Ishikawa (cell line): ENCODE measurements at regions not wholly inside any gene's neighbourhood (a gene's known extent, or its start where the extent isn't known, plus 50 kb on each side); places are given as distances from the start of the nearest gene placed in this dataset.

ENCODE experiments used
- CEBPB ChIP-seq: IDR thresholded peaks from 2 replicates; pipeline ENCODE4 v1.6.1; 2012
- CREB1 ChIP-seq: IDR thresholded peaks from 2 replicates; pipeline ENCODE4 v1.6.1; 2012; ENCODE audit warnings: low read depth
- EGR1 ChIP-seq: IDR thresholded peaks from 2 replicates; pipeline ENCODE4 v1.6.1; 2012
- EP300 ChIP-seq: IDR thresholded peaks from 2 replicates; pipeline ENCODE4 v1.6.1; 2012; ENCODE audit warnings: borderline replicate concordance
- FOXM1 ChIP-seq: IDR thresholded peaks from 2 replicates; pipeline ENCODE4 v1.6.1; 2012; ENCODE audit warnings: low read depth, borderline replicate concordance
- NFIC ChIP-seq: IDR thresholded peaks from 2 replicates; pipeline ENCODE4 v1.6.1; 2012
- RAD21 ChIP-seq: IDR thresholded peaks from 2 replicates; pipeline ENCODE4 v1.6.1; 2012; ENCODE audit warnings: low read depth
- REST ChIP-seq: IDR thresholded peaks from 2 replicates; pipeline ENCODE4 v1.6.1; 2012; ENCODE audit warnings: low read depth, mild to moderate bottlenecking
- TAF1 ChIP-seq: IDR thresholded peaks from 2 replicates; pipeline ENCODE4 v1.6.1; 2012; ENCODE audit warnings: low read depth, mild to moderate bottlenecking
- TCF12 ChIP-seq: IDR thresholded peaks from 2 replicates; pipeline ENCODE4 v1.6.1; 2012; ENCODE audit warnings: low read depth
- TEAD4 ChIP-seq: IDR thresholded peaks from 2 replicates; pipeline ENCODE4 v1.6.1; 2012
- YY1 ChIP-seq: IDR thresholded peaks from 2 replicates; pipeline ENCODE4 v1.6.1; 2012; ENCODE audit warnings: low read depth
- ZBTB7A ChIP-seq: IDR thresholded peaks from 2 replicates; pipeline ENCODE4 v1.6.1; 2012; ENCODE audit warnings: low read depth
- TF ChIP-seq, protein P1 (sequence below): IDR thresholded peaks from 2 replicates; pipeline ENCODE4 v1.6.1; 2012
- TF ChIP-seq, protein P2 (sequence below): IDR thresholded peaks from 2 replicates; pipeline ENCODE4 v1.6.1; 2012

- no peak for TF ChIP-seq NFIC
- TF ChIP-seq, protein P1, sequence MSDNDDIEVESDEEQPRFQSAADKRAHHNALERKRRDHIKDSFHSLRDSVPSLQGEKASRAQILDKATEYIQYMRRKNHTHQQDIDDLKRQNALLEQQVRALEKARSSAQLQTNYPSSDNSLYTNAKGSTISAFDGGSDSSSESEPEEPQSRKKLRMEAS = no peak
- TF ChIP-seq, protein P2, sequence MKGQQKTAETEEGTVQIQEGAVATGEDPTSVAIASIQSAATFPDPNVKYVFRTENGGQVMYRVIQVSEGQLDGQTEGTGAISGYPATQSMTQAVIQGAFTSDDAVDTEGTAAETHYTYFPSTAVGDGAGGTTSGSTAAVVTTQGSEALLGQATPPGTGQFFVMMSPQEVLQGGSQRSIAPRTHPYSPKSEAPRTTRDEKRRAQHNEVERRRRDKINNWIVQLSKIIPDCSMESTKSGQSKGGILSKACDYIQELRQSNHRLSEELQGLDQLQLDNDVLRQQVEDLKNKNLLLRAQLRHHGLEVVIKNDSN = no peak
- no peak for TF ChIP-seq TEAD4
- TF ChIP-seq YY1 = no peak
- TF ChIP-seq TCF12 = no peak
- no peak for TF ChIP-seq RAD21
- no peak for TF ChIP-seq REST
- no peak for TF ChIP-seq EGR1
- no peak for TF ChIP-seq CREB1
- TF ChIP-seq ZBTB7A = no peak
- no peak for TF ChIP-seq TAF1
- TF ChIP-seq CEBPB = no peak
- TF ChIP-seq EP300 = no peak
- no peak for TF ChIP-seq FOXM1
Measured at GRCh38 chr16:80208743-80209142, 332.1 kb upstream of the DYNLRB2 start.

- no peak for TF ChIP-seq REST
- TF ChIP-seq TEAD4 = no peak
- no peak for TF ChIP-seq CEBPB
- no peak for TF ChIP-seq TCF12
- TF ChIP-seq EP300 = no peak
- TF ChIP-seq, protein P2 = no peak
- TF ChIP-seq TAF1 = no peak
- TF ChIP-seq, protein P1 = no peak
- no peak for TF ChIP-seq EGR1
- no peak for TF ChIP-seq ZBTB7A
- no peak for TF ChIP-seq NFIC
- no peak for TF ChIP-seq CREB1
- no peak for TF ChIP-seq FOXM1
- no peak for TF ChIP-seq YY1
- TF ChIP-seq RAD21 = no peak
Measured at GRCh38 chr16:80208015-80208414, 332.8 kb upstream of the DYNLRB2 start.

- no peak for TF ChIP-seq EP300
Measured at GRCh38 chr16:80203821-80204220, 337.0 kb upstream of the DYNLRB2 start.

DNA sequence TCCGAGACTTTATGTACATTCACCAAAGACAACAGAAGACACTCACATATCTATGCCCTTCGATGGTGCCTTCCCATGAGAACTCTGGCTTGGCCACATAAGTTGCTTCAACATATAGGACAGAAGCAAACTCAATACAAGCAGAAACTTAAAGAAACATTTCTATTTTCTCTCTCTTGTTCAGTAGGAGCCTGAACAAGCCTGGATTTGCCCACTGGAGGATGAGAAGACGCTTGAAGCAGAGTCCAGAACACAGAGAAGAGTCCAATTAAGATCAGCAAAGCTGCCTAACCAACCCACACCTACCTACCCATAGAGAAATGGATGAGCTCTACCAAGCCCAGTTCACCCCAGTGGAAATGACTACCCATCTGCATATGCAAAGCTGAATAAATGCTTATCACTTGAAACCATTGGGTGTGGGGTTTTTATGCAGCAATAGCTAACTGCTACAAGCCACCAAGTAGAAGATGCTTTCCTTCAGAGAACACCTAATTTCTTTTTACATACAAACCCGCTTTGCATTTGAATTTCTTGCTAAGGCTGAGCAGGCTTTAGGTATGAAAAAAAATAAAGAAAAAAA is 337.9 kb upstream of the DYNLRB2 start:
- no peak for TF ChIP-seq FOXM1
- TF ChIP-seq, protein P2 = no peak
- TF ChIP-seq TAF1 = no peak
- TF ChIP-seq, protein P1 = no peak

GRCh38 chr16:80200079-80200478 is 340.7 kb upstream of the DYNLRB2 start:
- TF ChIP-seq REST = no peak
- no peak for TF ChIP-seq CEBPB
- TF ChIP-seq NFIC = no peak
- TF ChIP-seq TAF1 = no peak
- TF ChIP-seq, protein P1 = no peak
- no peak for TF ChIP-seq EGR1
- no peak for TF ChIP-seq CREB1
- TF ChIP-seq, protein P2 = no peak
- TF ChIP-seq FOXM1 = no peak
- no peak for TF ChIP-seq YY1
- TF ChIP-seq TEAD4 = no peak
- no peak for TF ChIP-seq TCF12
- no peak for TF ChIP-seq ZBTB7A
- no peak for TF ChIP-seq EP300
- TF ChIP-seq RAD21 = no peak
